ENCODE measurements at regions not wholly inside any gene's neighbourhood (a gene's known extent, or its start where the extent isn't known, plus 50 kb on each side); places are given as distances from the start of the nearest gene placed in this dataset.

DNA sequence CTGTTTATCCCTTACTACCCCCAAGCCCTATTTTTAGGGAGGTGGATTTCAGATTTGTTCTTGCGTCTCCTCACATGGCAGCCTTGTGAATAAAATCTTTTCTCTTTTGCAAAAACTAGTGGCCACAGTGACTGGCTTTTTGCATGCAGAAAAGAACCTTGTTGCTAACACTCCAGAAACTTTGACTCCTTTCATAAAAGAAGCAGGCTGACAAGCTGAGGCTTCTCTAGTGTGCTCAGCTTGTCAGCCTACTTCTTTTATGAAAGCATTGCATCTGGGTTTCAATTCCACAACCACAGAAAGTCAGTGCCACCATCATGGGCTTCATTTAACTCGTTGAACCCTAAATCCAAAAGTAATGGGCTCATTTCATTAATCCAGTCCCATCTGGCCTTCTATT lies 761.0 kb upstream of the COBL start:
- Histone ChIP-seq H2AK9ac (replicated peaks; ENCODE audit: low read depth, low read length, poor library complexity) (no peak overlapping the region), H2BK15ac (ENCODE audit: low read depth, low read length) (no peak overlapping the region), H3K4me1 (ENCODE audit: control insufficient read depth, insufficient read depth, low read length) (no peaks in the 10 kb centered on the region), H4K5ac (ENCODE audit: low read depth, low read length) (no peak overlapping the region), H4K20me1 (ENCODE audit: insufficient read depth, low read length) (no peaks in the 10 kb centered on the region), H3K4me3 (ENCODE audit: insufficient read depth, low read depth, low read length) (no peak overlapping the region), H3K4ac (ENCODE audit: low read depth, low read length) (no peak overlapping the region), H3K23ac (ENCODE audit: low read depth, low read length) (no peak overlapping the region), H3K36me3 (ENCODE audit: control insufficient read depth, insufficient read depth, low read length) (no peaks in the 10 kb centered on the region), H3K14ac (replicated peaks; ENCODE audit: low read depth, low read length) (no peak overlapping the region), H3K4me2 (ENCODE audit: low read depth, low read length) (no peak overlapping the region), H4K8ac (ENCODE audit: low read depth in 2 of 2, low read length in 2 of 2) (no peak overlapping the region), H3K27me3 (ENCODE audit: control insufficient read depth, insufficient read depth, low read length) (no peaks in the 10 kb centered on the region), H3K56ac (ENCODE audit: extremely low read depth, insufficient read depth, low read length) (no peak overlapping the region), H3K9ac (ENCODE audit: low read depth, low read length) (no peak overlapping the region), H3K18ac (ENCODE audit: low read depth, low read length) (no peak overlapping the region), H3K9me1 (ENCODE audit: insufficient read depth, low read length) (no peaks in the 10 kb centered on the region), H2BK20ac (ENCODE audit: low read depth, low read length) (no peak overlapping the region), H3K79me1 (ENCODE audit: low read depth in 1 of 2, low read length in 2 of 2) (no peaks in the 10 kb centered on the region), H2BK120ac (ENCODE audit: low read depth, low read length) (no peak overlapping the region), H3K9me3 (ENCODE audit: control insufficient read depth, insufficient read depth, low read length) (peaks cover 8% of the 10 kb centered on the region), H4K91ac (ENCODE audit: insufficient read depth, low read depth, low read length) (no peak overlapping the region), H3K27ac (ENCODE audit: insufficient read depth, low read length) (no peak overlapping the region), H2AFZ (replicated peaks; ENCODE audit: low read length, poor library complexity) (no peak overlapping the region), H2BK5ac (ENCODE audit: low read depth, low read length, poor library complexity, severe bottlenecking) (no peak overlapping the region), H2AK5ac (ENCODE audit: low read depth, low read length) (no peak overlapping the region)
- dilution Hi-C loops (cut with HindIII; ENCODE audit: low sequenced_read_pairs, unreplicated experiment) (no loop called here), in situ Hi-C loops (cut with MboI; ENCODE audit: low sequenced_read_pairs) (no loop called here), intact Hi-C loops (cut with micrococcal nuclease) (no loop called here)
- ATAC-seq (ENCODE audit: low read depth) (no peak), DNase-seq (no peak)
- ChIA-PET POLR2A (ENCODE audit: unreplicated experiment) (no interaction called here), CTCF (no interaction called here)
- TF ChIP-seq RCOR1 (IDR thresholded peaks at IDR 0.05; ENCODE audit: insufficient replicate concordance, low read length) (no peak), BHLHE40 (IDR thresholded peaks at IDR 0.05; ENCODE audit: low read depth, low read length) (no peak), SMC3 (IDR thresholded peaks at IDR 0.05; ENCODE audit: low read depth, low read length) (no peak), MXI1 (IDR thresholded peaks at IDR 0.05; ENCODE audit: borderline replicate concordance, low read depth, low read length) (no peak), RFX5 (IDR thresholded peaks at IDR 0.05; ENCODE audit: low read depth, low read length) (no peak), CHD1 (IDR thresholded peaks at IDR 0.05; ENCODE audit: low read depth, low read length) (no peak), RAD21 (IDR thresholded peaks at IDR 0.05; ENCODE audit: low read length) (no peak), NFE2L2 (IDR thresholded peaks at IDR 0.05; ENCODE audit: low read depth, low read length) (no peak), CEBPB (IDR thresholded peaks at IDR 0.05; ENCODE audit: low read depth, low read length) (no peak), FOS (IDR thresholded peaks at IDR 0.05; ENCODE audit: low read depth, low read length) (no peak), MAZ (IDR thresholded peaks at IDR 0.05; ENCODE audit: borderline replicate concordance, low read depth, low read length) (no peak), MAFK (IDR thresholded peaks at IDR 0.05; ENCODE audit: low read depth, low read length) (no peak)
- TF ChIP-seq, protein P1, sequence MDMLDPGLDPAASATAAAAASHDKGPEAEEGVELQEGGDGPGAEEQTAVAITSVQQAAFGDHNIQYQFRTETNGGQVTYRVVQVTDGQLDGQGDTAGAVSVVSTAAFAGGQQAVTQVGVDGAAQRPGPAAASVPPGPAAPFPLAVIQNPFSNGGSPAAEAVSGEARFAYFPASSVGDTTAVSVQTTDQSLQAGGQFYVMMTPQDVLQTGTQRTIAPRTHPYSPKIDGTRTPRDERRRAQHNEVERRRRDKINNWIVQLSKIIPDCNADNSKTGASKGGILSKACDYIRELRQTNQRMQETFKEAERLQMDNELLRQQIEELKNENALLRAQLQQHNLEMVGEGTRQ (IDR thresholded peaks at IDR 0.05; ENCODE audit: low read depth, low read length) = no peak
- TF ChIP-seq, protein P2, sequence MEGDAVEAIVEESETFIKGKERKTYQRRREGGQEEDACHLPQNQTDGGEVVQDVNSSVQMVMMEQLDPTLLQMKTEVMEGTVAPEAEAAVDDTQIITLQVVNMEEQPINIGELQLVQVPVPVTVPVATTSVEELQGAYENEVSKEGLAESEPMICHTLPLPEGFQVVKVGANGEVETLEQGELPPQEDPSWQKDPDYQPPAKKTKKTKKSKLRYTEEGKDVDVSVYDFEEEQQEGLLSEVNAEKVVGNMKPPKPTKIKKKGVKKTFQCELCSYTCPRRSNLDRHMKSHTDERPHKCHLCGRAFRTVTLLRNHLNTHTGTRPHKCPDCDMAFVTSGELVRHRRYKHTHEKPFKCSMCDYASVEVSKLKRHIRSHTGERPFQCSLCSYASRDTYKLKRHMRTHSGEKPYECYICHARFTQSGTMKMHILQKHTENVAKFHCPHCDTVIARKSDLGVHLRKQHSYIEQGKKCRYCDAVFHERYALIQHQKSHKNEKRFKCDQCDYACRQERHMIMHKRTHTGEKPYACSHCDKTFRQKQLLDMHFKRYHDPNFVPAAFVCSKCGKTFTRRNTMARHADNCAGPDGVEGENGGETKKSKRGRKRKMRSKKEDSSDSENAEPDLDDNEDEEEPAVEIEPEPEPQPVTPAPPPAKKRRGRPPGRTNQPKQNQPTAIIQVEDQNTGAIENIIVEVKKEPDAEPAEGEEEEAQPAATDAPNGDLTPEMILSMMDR (conservative IDR thresholded peaks at IDR 0.05; ENCODE audit: low read depth, low read length) = no peak
- WGBS, 2 experiments (ENCODE audit: extremely low coverage in 2 of 2, insufficient read length in 1 of 2) = no CpG with 5 or more reads among the region's 2 CpGs
- BruUV-seq (replicated peaks) = no TSS peak
